AG10803 (cell line): ENCODE measurements at regions not wholly inside any gene's neighbourhood (a gene's known extent, or its start where the extent isn't known, plus 50 kb on each side); places are given as distances from the start of the nearest gene placed in this dataset.
A peak's percentile ranks its signal among the peaks of the same experiment; 100 is the strongest.
"Not testable (repeated sequence)": the region's sequence is repeated elsewhere in the genome, so short reads cannot be mapped to it uniquely, and the experiment has no call there.

ENCODE experiments used
- DNase-seq: peaks from one replicate; pipeline ENCODE4 v3.0.0; 2010; ENCODE audit warnings: low read depth
- H3K4me3 ChIP-seq: 2 replicates; pipeline ENCODE4 v1.5.1; 2011; ENCODE audit warnings: mild to moderate bottlenecking, low read length, control low read depth
- TF ChIP-seq, protein P1 (sequence below): conservative IDR thresholded peaks from 2 replicates; pipeline ENCODE4 v1.5.1; 2011; ENCODE audit warnings: mild to moderate bottlenecking, low read length, control low read depth, inconsistent platforms

DNA sequence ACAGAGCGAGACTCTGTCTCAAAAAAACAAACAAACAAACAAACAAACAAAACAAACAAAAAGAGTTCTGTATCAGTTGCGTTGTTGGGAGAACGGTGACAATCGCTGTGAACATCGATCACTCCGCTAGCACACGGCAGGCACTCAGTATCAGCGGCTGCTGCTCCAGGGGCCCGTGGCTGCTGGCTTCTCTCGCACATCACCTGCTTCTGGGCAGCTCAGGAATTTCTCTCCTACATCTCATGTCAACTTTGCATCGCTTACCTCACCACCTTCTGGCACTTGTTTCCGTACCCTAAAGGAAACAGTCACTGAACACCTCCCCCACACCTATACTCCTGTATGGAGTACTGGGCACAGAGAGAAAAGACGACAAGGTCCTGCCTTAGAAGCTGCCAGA lies 70.3 kb upstream of the WNT7B start:
- TF ChIP-seq, protein P1, sequence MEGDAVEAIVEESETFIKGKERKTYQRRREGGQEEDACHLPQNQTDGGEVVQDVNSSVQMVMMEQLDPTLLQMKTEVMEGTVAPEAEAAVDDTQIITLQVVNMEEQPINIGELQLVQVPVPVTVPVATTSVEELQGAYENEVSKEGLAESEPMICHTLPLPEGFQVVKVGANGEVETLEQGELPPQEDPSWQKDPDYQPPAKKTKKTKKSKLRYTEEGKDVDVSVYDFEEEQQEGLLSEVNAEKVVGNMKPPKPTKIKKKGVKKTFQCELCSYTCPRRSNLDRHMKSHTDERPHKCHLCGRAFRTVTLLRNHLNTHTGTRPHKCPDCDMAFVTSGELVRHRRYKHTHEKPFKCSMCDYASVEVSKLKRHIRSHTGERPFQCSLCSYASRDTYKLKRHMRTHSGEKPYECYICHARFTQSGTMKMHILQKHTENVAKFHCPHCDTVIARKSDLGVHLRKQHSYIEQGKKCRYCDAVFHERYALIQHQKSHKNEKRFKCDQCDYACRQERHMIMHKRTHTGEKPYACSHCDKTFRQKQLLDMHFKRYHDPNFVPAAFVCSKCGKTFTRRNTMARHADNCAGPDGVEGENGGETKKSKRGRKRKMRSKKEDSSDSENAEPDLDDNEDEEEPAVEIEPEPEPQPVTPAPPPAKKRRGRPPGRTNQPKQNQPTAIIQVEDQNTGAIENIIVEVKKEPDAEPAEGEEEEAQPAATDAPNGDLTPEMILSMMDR, result no peak
- DNase-seq, result no peak
- no peak overlapping the region for H3K4me3 ChIP-seq

- peak overlapping the region; percentile 16 for H3K4me3 ChIP-seq
- peak; percentile 66 for DNase-seq
- TF ChIP-seq, protein P1, result no peak
These were observed 71.1 kb upstream of the WNT7B start for GRCh38 chr22:46047841-46048595.

DNA sequence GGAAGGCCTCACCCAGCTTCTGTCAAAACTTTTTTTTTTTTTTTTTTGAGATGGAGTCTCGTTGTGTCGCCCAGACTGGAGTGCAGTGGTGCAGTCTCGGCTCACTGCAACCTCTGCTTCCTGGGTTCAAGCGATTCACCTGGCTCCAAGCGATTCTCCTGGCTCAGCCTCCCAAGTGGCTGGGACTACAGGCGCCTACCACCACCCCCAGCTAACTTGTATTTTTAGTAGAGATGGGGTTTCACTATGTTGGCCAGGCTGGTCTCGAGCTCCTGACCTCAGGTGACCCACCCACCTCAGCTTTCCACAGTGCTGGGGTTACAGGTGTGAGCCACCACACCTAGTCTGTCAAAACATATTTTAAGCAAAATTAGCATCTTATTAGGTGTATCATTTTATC lies 71.7 kb upstream of the WNT7B start:
- not testable (repeated sequence) for DNase-seq, H3K4me3 ChIP-seq

DNA sequence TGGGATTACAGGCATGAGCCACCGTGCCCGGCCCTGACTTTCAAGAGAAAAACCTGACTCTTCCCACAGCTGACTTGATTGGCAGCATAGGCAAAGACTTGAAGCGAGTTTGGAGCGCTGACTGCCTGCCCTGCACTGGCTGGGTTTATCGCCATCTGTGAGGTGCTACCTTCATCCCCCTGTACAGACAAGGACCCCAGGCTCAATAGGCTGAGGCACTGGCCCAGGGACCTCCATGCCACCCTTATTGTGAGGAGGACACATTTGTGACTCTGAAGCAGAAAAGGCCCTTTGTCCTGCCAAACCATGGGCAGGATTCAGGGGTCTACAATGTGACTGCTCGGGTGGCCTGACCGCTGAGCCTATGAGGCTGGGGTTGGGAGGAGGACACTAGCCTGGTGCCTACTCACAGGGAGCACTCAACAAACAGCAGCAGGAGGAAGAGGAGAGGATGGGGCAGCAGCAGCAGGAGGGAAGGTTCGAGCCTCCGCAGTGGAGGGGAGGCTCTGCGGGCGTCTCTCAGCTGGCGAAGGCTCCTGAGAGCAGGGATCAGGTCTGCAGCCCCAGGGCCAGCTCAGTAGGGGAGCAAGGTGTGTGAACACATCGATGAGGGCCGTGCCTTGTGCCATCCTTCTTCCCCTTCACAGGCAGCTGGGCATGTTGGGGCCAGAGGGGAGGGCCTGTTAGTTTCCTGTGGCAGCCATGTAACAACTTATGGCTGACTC lies 72.9 kb upstream of the WNT7B start:
- DNase-seq, result no peak
- H3K4me3 ChIP-seq, result no peak overlapping the region
- TF ChIP-seq, protein P1, result no peak

DNA sequence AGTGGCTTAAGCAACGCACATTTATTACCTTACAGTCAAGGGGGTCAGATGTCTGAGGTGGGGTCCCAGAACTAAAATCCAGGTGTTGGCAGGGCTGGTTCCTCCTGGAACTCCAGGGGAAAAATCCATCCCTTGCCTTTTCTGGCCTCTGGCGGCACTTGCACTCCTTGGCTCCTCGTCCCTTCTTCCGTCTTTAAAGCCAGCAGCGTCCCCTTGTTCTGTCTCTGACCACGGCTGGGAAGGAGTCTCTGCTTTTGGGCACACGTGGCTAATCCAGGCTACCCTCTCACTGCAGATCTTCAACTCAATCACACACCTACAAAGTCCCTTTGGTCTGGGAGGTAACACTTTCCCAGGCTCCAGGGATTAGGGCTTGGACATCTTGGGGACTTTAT lies 73.5 kb upstream of the WNT7B start:
- no peak for DNase-seq
- TF ChIP-seq, protein P1, result no peak
- no peak overlapping the region for H3K4me3 ChIP-seq

DNA sequence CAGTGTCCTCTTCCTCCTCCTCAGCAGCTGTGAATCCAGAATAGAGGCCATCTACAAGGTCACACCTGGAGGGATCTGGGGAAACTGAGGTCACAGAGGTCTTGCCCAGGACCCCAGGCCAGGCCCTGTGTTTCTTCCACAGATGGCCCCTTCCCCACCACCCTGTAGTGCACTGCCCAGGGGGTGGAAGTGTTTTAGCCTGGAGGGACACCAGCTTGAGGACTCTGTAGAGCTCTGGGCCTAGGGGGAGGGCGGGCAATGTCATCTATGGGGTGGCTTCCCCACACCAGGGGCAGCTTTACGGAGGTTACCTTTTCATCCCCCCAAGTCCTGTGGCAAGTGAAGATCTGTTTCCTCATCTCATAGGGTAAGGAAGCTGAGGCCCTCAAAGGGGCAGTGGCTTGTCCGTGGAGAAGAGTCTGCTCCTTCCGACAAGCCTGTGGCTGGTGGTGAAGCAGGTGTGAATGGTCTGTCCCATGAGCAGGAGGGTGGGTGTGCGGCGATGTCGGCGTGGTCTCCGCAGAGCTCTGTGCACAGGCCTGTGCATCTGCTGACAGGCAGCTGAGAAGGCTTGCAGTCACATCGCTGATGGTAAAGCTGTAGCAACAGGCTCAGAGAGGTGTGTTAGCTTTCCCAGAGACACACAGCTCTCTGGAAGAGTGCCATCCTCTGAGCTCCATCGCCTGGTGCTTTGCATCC lies 74.1 kb upstream of the WNT7B start:
- TF ChIP-seq, protein P1, result no peak
- no peak overlapping the region for H3K4me3 ChIP-seq
- no peak for DNase-seq

- DNase-seq, result no peak
- H3K4me3 ChIP-seq, result no peak overlapping the region
- TF ChIP-seq, protein P1, result no peak
These were observed 74.7 kb upstream of the WNT7B start for GRCh38 chr22:46051646-46052045.
